HUES48 (cell line): ENCODE measurements at regions not wholly inside any gene's neighbourhood (a gene's known extent, or its start where the extent isn't known, plus 50 kb on each side); places are given as distances from the start of the nearest gene placed in this dataset.
"Not testable (repeated sequence)": the region's sequence is repeated elsewhere in the genome, so short reads cannot be mapped to it uniquely, and the experiment has no call there.

Experiments
- H3K27ac ChIP-seq: one replicate; pipeline ENCODE4 v1.7.0; 2013; ENCODE audit warnings: low read depth, low read length, inconsistent platforms
- H3K27me3 ChIP-seq: 2 replicates; pipeline ENCODE4 v1.6.1; 2013; ENCODE audit warnings: mild to moderate bottlenecking, low read length; ENCODE audit not compliant: control insufficient read depth, insufficient read depth
- H3K36me3 ChIP-seq: 2 replicates; pipeline ENCODE4 v1.6.1; 2013; ENCODE audit warnings: low read length; ENCODE audit not compliant: control insufficient read depth, insufficient read depth
- H3K4me1 ChIP-seq: 2 replicates; pipeline ENCODE4 v1.6.1; 2013; ENCODE audit warnings: mild to moderate bottlenecking, low read length; ENCODE audit not compliant: control insufficient read depth, insufficient read depth
- H3K4me3 ChIP-seq: 2 replicates; pipeline ENCODE4 v1.5.1; 2013; ENCODE audit warnings: mild to moderate bottlenecking, low read depth, low read length
- H3K9ac ChIP-seq: 2 replicates; pipeline ENCODE4 v1.6.1; 2013; ENCODE audit warnings: mild to moderate bottlenecking, low read depth, low read length, moderate library complexity
- H3K9me3 ChIP-seq: 2 replicates; pipeline ENCODE4 v1.6.1; 2013; ENCODE audit warnings: low read length; ENCODE audit not compliant: control insufficient read depth, insufficient read depth

DNA sequence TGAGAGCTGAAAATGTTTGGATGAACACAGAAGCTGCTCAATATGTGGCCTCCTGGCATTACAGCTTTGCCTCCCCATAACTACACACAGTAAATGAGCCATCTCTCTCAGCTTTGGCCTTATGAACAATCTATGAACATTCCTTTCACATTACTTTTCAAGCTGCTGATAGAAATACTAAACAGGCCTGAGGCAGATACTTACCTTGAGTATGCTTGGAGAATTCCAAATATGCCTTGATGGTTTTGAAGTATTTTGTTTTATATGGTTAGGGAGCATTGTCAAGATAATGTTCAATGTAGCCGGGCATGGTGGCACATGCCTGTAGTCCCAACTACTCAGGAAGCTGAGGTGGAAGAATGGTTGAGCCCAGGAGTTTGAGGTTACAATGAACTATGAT lies 104.5 kb downstream of the CD24 start:
- H3K9me3 ChIP-seq, result peaks cover 41% of the 10 kb centered on the region
- H3K36me3 ChIP-seq, result no peaks in the 10 kb centered on the region
- H3K4me1 ChIP-seq, result peaks cover 8% of the 10 kb centered on the region
- H3K9ac ChIP-seq, result no peak overlapping the region
- no peak overlapping the region for H3K27ac ChIP-seq
- H3K4me3 ChIP-seq, result no peak overlapping the region
- no peaks in the 10 kb centered on the region for H3K27me3 ChIP-seq

DNA sequence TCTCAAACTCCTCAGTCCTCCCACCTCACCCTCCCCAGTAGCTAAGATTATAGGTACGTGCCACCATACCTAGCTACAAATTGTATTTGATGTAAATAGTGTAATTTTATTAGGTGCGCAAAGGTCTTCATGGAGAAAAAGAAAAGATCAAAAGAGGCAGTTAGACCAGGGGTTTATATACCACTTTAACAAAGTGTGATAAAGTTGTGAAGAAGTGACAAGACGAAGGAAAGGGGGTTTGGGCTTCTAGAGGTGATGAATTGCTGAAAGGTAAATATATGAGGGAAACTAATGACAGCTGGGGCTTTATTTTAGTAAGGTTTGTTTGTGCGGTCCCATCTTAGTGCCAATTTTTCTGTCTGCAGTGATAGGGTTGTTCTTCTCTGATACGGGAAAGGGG lies 105.3 kb downstream of the CD24 start:
- peaks cover 42% of the 10 kb centered on the region for H3K9me3 ChIP-seq
- no peaks in the 10 kb centered on the region for H3K27me3 ChIP-seq
- no peak overlapping the region for H3K9ac ChIP-seq
- peaks cover 8% of the 10 kb centered on the region for H3K4me1 ChIP-seq
- no peak overlapping the region for H3K4me3 ChIP-seq
- H3K36me3 ChIP-seq, result no peaks in the 10 kb centered on the region
- H3K27ac ChIP-seq, result no peak overlapping the region

DNA sequence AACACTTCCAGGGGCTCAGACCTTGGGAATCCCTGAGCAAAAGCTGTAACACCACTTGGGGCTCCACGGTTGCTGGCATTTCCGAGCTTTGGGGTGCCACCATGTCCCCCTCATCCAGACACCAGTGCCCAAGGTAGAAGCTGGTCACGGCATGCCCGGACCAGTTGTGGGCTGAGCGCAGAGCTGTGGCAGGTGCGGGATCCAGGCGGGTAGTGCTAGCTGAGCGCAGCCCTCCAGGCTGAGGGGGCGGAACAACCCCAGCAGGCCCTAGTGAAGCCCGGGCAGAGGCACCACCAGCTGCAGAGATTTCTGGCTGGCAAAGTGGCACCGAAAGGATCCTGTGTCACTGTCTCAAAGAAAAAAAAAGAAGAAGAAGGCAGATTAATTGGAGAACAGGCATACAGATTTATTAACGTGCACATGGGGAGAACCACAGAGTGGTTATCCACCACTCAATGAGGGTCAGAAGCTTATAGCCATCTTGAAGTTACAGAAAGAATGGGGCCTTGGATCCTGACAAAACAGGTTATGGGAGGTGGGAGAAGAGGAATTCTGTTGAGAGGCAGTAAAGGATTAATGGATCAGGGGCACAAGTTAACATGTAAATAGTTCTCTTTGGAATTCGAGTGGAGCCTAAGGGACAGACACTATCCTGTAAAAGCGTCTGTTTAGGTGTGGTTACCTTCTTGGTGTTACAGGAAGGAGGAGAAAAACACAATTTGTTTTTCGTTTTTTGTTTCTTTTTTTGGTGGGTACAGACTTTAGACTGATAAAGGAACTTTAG lies 107.5 kb downstream of the CD24 start:
- H3K36me3 ChIP-seq, result no peaks in the 10 kb centered on the region
- no peak overlapping the region for H3K9ac ChIP-seq
- no peak overlapping the region for H3K27ac ChIP-seq
- H3K27me3 ChIP-seq, result no peaks in the 10 kb centered on the region
- peaks cover 4% of the 10 kb centered on the region; the same call in 1 of the 2 replicates for H3K4me1 ChIP-seq
- H3K9me3 ChIP-seq, result peaks cover 61% of the 10 kb centered on the region
- H3K4me3 ChIP-seq, result no peak overlapping the region

DNA sequence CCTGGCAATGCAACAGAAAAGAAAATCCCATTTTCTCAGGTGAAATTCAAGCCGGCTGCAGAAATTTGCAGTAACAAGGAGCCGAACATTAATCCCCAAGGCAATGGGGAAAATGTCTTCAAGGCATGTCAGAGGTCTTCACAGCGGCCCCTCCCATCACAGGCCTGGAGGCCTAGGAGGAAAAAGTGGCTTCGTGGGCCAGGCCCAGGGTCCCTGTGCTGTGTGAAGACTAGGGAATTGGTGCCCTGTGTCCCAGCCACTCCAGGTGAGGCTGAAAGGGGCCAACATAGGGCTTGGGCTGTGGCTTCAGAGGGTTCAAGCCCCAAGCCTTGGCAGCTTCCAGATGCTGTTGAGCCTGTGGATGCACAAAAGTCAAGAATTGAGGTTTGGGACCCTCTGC lies 111.7 kb downstream of the CD24 start:
- H3K27ac ChIP-seq, result no peak overlapping the region
- H3K9me3 ChIP-seq, result peaks cover 70% of the 10 kb centered on the region
- peaks cover 4% of the 10 kb centered on the region; the same call in 1 of the 2 replicates for H3K4me1 ChIP-seq
- H3K4me3 ChIP-seq, result no peak overlapping the region
- H3K9ac ChIP-seq, result no peak overlapping the region
- no peaks in the 10 kb centered on the region for H3K36me3 ChIP-seq
- no peaks in the 10 kb centered on the region for H3K27me3 ChIP-seq

DNA sequence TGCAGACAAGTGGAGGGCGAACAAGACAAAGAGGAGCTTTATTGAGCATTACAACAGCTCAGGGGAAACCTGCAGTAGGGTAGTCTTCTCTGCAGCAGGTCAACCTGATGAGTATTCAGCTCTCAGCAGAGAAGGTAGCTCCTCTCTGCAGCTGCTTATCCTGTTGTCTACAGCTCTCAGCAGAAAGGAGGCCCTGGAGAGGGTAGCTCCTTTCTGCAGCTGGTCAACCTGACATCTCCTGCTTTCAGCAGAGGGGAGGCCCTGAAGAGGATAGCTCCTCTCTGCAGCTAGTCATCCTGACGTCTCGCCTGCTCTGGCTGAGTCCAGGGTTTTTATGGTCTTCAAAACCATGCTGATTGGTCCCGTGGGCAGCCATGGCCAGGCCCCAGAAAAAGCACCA lies 113.6 kb downstream of the CD24 start:
- H3K27me3 ChIP-seq, result no peaks in the 10 kb centered on the region
- no peak overlapping the region for H3K27ac ChIP-seq
- no peaks in the 10 kb centered on the region for H3K36me3 ChIP-seq
- H3K4me3 ChIP-seq, result no peak overlapping the region
- H3K9ac ChIP-seq, result no peak overlapping the region
- no peaks in the 10 kb centered on the region for H3K4me1 ChIP-seq
- H3K9me3 ChIP-seq, result peaks cover 58% of the 10 kb centered on the region

DNA sequence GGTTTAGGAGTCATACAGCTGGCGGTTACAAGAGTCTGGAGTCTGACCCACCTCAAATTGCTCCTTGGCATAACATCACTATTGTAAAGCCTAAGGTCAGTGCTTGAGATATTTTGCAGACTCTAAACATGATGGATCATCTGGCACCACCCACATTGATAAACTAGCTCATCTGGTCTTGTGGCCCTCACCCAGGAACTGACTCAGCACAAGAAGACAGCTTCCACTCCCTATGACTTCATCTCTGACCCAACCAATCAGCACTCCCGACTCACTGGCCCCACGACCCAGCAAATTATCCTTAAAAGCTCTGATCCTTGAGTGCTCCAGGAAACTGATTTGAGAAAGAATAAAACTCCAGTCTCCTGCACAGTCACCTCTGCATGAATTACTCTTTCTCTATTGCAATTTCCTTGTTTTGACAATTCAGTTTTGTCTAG lies 115.9 kb downstream of the CD24 start:
- Histone ChIP-seq H3K9me3 (peaks cover 40% of the 10 kb centered on the region), H3K4me1 (no peaks in the 10 kb centered on the region), H3K27me3 (no peaks in the 10 kb centered on the region), H3K36me3 (no peaks in the 10 kb centered on the region), H3K4me3 (no peak overlapping the region), H3K27ac (no peak overlapping the region), H3K9ac (no peak overlapping the region)

DNA sequence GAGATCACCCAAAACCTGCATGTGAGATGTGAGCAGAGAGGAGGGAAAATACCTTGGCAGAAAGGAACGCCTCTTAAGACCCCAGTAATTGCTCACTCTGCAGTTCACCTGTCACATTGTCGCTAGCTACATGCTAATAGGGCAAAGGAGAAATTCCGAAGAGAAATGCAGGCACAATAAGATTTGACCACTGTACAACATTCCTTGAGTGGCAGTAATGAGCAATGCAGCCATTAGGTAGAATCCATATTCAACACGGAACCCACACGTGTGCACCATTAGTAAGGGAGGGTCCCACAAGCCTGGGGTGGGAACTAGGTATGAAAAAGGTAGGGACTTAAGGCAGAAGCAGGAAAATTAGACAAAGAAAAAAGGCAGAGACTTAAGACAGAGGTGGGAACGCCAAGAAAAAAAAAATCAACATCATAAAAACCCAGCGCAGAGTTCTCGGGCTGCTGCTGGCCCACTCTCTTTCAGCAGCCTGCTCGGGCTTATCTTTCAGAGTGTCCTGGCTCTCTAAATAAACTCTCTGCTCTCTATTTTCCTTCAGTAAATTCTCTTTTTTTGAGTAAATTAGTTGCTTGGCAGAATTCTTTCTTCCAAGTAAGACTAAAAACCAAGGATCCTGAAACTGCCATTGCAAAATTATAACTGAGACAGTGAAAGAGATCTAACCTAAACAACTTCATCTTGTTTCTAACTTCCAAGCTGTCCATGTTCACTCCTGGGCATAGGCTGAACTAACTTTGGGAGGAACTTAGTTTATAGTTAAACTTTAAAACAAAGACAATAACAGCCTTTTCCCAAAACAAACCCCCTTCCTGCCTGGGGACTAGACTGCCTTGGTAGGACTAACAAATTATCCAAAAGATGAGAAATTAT lies 116.5 kb downstream of the CD24 start:
- Histone ChIP-seq H3K9me3 (peaks cover 36% of the 10 kb centered on the region), H3K4me1 (no peaks in the 10 kb centered on the region), H3K4me3 (no peak overlapping the region), H3K27me3 (no peaks in the 10 kb centered on the region), H3K36me3 (no peaks in the 10 kb centered on the region), H3K27ac (no peak overlapping the region), H3K9ac (no peak overlapping the region)

DNA sequence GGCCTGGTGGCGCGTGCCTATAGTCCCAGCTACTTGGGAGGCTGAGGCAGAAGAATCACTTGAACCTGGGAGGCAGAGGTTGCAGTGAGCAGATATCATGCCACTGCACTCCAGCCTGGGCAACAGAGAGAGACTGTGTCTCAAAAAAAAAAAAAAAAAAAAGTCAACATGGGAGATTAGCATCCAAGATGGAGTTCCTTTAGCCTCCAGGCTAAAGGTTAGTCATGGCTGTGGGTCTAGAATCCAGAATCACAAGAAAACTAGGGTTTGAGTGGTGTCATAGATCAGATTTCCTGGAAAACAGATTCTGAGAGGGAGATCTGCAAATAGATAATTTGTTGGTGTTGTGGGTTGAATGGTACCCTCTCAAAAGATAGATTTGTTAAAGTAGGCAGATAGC lies 117.2 kb downstream of the CD24 start:
- H3K4me3 ChIP-seq, H3K4me1 ChIP-seq, H3K9ac ChIP-seq, H3K27ac ChIP-seq, H3K36me3 ChIP-seq, H3K27me3 ChIP-seq: not testable (repeated sequence)
- peaks cover 34% of the 10 kb centered on the region; the same call in 1 of the 2 replicates for H3K9me3 ChIP-seq

DNA sequence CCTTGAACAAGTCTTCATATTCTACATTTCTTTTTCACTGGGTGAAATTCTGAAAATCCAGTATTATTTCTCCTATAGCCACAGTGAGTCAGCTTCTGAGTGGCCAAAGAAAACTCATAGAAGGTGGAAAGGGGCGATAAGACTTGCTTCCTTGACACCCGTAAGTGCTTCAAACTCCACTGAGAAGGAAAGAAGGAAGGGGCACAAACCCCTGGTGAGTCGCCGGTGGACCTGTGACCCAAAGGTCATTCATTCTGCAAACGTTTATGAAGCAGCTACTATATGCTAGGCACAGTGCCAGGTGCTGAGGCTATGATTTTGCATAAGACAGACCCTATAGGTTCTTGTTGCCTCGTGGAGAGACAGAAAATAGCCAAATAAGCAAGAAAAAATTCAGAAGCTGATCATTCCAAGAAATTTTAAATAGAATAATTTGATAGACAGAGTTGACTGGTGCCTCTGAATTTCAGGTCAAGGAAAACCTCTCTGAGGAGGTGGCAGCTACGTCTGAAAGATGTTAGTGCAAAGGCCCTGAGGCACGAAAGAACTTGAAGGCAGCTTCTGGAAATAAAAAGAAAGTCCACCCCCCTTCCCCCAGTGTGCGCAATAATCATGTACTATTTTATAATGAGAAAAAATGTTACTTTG lies 118.2 kb downstream of the CD24 start:
- Histone ChIP-seq H3K27ac (no peak overlapping the region), H3K4me3 (no peak overlapping the region), H3K4me1 (no peaks in the 10 kb centered on the region), H3K9ac (no peak overlapping the region), H3K27me3 (no peaks in the 10 kb centered on the region), H3K36me3 (no peaks in the 10 kb centered on the region), H3K9me3 (peaks cover 32% of the 10 kb centered on the region; the same call in 1 of the 2 replicates)

DNA sequence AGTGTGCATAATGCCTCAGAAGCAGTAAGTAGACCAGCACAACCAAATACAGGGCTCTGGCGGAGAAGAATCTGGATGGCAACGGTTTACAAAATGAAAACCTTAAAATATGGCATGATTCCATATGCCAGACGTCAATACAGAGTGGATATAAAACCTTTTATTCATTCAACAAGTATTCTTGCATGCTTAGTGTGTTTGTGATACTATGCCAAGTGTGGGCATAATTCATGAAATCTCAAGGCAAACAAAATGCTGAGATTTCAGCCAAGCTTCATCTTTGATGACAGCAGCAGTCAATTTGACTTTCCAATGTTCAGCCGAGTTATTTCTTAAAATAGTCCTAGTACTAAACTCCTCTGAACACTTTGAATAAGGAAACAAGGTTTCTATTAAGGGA lies 119.4 kb downstream of the CD24 start:
- H3K27ac ChIP-seq, result no peak overlapping the region
- H3K9me3 ChIP-seq, result peaks cover 20% of the 10 kb centered on the region; the same call in 1 of the 2 replicates

More for the DNA sequence above, 119.4 kb downstream of the CD24 start:
- Histone ChIP-seq H3K27me3 (no peaks in the 10 kb centered on the region), H3K36me3 (no peaks in the 10 kb centered on the region), H3K9ac (no peak overlapping the region), H3K4me3 (no peak overlapping the region), H3K4me1 (no peaks in the 10 kb centered on the region)
